ENCODE measurements at regions not wholly inside any gene's neighbourhood (a gene's known extent, or its start where the extent isn't known, plus 50 kb on each side); places are given as distances from the start of the nearest gene placed in this dataset.
"Not testable (repeated sequence)": the region's sequence is repeated elsewhere in the genome, so short reads cannot be mapped to it uniquely, and the experiment has no call there.

DNA sequence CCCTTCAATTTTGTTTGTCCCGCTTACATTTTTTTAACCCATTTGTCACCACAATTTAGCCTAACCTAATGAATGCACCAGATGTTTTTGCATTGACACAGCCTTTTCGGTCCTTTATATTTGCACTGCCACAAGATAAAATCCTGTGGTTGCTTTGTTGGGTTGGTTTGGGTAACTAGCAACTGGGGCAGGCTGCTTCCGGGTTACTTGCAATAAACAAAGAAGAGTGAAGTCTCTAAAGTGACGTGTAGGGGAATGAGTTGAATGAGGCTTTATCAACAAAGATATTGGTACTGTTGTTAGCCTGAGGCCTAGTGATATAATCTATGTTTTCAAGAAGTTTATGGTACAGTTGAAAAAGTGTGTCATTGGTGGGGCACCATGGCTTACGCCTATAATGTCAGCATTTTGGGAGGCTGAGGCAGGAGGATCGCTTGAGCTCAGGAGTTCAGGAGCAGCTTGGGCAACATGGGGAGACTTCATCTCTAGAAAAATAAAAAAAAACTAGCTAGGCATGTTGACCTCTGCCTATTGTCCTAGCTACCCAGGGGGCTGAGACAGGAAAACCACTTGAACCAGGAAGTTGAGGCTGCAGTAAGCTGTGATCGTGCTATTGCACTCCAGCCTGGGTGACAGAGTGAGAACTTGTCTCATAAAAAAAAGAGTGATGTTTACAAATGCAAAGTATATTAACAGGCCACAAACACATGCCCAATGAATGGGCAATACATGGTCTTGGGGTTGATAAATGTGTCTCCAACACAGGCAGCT lies 121.8 kb downstream of the OXSM start:
- no peak overlapping the region for H3K27ac ChIP-seq
- TF ChIP-seq, protein P1, sequence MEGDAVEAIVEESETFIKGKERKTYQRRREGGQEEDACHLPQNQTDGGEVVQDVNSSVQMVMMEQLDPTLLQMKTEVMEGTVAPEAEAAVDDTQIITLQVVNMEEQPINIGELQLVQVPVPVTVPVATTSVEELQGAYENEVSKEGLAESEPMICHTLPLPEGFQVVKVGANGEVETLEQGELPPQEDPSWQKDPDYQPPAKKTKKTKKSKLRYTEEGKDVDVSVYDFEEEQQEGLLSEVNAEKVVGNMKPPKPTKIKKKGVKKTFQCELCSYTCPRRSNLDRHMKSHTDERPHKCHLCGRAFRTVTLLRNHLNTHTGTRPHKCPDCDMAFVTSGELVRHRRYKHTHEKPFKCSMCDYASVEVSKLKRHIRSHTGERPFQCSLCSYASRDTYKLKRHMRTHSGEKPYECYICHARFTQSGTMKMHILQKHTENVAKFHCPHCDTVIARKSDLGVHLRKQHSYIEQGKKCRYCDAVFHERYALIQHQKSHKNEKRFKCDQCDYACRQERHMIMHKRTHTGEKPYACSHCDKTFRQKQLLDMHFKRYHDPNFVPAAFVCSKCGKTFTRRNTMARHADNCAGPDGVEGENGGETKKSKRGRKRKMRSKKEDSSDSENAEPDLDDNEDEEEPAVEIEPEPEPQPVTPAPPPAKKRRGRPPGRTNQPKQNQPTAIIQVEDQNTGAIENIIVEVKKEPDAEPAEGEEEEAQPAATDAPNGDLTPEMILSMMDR (conservative IDR thresholded peaks at IDR 0.05): no peak; the same call in 1 of the 2 replicates
- no peak for TF ChIP-seq ZFX (IDR thresholded peaks at IDR 0.05)

DNA sequence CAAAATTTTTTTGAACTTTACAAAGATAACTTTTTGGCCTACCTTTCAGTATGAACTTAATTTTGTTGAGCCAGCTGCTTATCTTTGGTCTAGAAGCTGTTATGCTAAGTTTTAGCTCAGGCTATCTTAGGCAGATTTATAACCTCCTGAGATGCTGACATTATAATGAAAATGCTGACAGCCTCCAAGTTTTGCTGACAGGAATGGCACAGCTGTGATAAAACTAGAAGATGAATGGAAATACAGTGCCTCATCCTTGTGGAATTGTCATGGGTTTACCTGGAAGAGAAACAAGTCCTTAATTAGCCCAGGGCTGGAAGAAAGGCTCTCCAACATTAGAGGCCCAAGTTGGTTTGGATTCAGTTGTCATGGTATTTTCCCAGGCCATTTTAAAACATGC lies 123.3 kb downstream of the OXSM start:
- H3K27ac ChIP-seq: no peak overlapping the region
- TF ChIP-seq, protein P1 (conservative IDR thresholded peaks at IDR 0.05): no peak
- TF ChIP-seq ZFX (IDR thresholded peaks at IDR 0.05): no peak

DNA sequence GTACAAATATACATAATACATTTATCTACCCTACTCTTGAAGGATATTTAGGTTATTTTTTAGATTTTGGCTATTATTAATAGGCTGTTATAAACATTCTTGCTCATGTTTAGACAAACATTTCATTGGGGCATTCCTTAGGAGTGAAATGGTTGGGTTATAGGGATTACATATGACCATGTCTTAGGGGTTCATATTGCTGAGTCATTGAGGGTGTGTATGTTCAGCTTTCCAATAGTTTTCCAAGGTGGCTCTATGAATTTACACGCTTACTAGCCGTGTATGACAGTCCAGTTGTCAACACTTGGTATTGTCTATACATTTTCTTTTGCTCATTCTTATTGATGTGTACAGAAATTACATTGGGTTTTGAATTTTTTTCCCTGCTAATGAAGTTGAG lies 125.8 kb downstream of the OXSM start:
- H3K27ac ChIP-seq: no peak overlapping the region
- TF ChIP-seq, protein P1 (conservative IDR thresholded peaks at IDR 0.05): no peak
- TF ChIP-seq ZFX (IDR thresholded peaks at IDR 0.05): no peak

DNA sequence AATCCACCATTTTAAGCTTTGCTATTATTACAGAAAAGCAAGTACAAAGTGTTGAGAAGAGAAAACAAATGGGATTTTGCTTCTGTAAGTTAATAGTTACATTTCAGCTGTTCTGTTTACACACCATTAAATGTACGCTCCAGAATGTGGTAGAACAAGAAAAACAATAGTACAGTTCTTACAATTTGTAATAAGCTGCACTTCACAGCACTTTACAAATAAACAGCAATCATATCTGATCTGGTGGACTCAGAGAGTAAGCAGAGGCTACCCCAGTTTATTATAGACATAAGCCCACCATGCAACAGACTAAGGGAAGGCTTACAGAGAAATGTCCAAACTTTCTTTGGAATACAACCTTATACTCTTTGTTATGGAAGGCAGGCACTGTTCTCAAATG lies 126.4 kb downstream of the OXSM start:
- no peak for TF ChIP-seq ZFX (IDR thresholded peaks at IDR 0.05)
- TF ChIP-seq, protein P1 (conservative IDR thresholded peaks at IDR 0.05): no peak
- H3K27ac ChIP-seq: no peak overlapping the region

DNA sequence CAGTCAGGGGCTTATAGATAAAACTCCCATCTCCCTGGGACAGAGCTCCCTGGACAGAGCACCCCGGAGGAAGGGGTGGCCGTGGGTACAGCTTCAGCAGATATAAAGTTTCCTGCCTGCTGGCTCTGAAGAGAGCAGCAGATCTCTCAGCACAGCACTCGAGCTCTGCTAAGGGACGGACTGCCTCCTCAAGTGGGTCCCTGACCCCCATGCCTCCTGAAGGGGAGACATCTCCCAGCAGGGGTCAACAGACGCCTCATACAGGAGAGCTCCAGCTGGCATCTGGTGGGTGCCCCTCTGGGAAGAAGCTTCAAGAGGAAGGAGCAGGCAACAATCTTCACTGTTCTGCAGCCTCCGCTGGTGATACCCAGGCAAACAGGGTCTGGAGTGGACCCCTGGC lies 142.1 kb downstream of the OXSM start:
- H3K27ac ChIP-seq: not testable (repeated sequence)

DNA sequence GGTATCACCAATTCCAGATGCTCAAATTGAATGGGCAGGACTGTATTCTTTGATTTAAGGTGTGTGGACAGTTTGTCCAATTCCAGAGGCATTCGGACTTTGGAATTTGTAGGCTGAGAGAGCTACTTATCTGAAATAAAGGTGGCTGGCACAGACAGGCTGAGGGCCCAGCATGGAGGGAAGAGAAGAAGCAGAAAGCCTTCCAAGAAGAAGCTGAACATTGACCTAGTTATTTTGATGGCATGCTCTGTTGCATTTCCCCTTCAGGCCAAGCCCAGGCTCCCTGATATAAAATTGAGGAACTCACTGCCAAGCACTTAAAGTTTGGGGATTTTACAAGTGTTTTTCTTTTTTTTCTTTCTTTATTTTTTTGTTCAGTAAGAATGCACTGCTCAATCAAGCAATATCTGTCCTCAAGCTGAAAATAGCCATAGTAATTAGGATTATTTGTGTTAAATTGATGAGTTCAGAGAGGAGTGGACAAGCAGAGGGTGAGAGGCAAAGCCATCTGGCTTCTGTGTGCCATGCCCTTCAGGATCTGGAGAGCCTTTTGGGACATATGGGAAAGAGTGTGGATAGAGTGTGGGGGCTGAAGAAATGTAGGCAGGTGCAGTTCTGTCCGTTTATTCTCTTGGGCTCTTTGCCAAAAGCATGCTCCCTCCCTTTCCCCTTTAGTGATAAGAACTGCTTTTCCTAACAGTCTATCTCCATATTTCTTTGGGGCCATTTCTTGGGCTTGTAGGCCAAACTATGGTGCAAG lies 148.9 kb downstream of the OXSM start:
- no peak overlapping the region for H3K27ac ChIP-seq
- TF ChIP-seq, protein P1 (conservative IDR thresholded peaks at IDR 0.05): no peak
- TF ChIP-seq ZFX (IDR thresholded peaks at IDR 0.05): no peak

DNA sequence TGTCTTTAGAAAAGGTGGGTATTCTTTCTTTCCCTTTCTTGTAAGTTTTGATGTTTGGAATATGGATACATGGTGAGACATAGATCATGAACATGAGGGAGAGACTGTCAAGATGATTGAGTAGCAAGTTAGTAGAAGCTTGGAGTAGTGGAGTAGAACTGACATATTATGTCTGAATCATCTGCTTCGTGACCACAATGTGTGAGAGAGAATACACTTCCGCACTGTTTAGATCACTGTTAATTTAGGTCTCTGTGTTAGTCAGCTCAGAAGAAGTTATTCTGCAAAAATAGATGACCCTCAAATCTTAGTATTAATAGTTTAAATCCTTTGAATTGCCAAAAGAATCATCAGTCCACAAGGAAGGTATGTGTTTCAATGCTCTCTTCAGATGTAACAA lies 151.0 kb downstream of the OXSM start:
- H3K27ac ChIP-seq: no peak overlapping the region
- TF ChIP-seq, protein P1 (conservative IDR thresholded peaks at IDR 0.05): no peak
- no peak for TF ChIP-seq ZFX (IDR thresholded peaks at IDR 0.05)
